PC-9 (cell line): ENCODE measurements at regions not wholly inside any gene's neighbourhood (a gene's known extent, or its start where the extent isn't known, plus 50 kb on each side); places are given as distances from the start of the nearest gene placed in this dataset.

Experiments
- BruUV-seq: library from RNA; stranded (reverse); fragments of 400-500 nt; replicated peaks from 2 replicates; lab custom pipeline; 2021; lab: Mats Ljungman, UMichigan
- CTCF ChIA-PET: fragments of 300-600 bp; sonication (Branson Sonifier 250); formaldehyde crosslinking; loops from one replicate; lab custom pipeline; 2022; ENCODE audit warnings: antibody characterized with exemption; lab: Charles Lee
- POLR2A ChIA-PET: fragments of 300-600 bp; sonication (Branson Sonifier 250); formaldehyde crosslinking; loops from one replicate; lab custom pipeline; 2022; ENCODE audit warnings: antibody characterized with exemption; ENCODE audit not compliant: unreplicated experiment; lab: Charles Lee
- DNase-seq, 2 experiments: peaks; one replicate each; pipeline versions ENCODE4 v3.0.0 to v3.0.0-alpha.2; 2015 to 2022; ENCODE audit warnings: mixed read lengths in 1 of 2
- H2AFZ ChIP-seq: fragments of 200-600 bp; sonication (generic); 2 replicates; pipeline ENCODE4 v1.8.1; 2017; ENCODE audit warnings: antibody characterized with exemption
- H3F3A ChIP-seq: fragments of 200-600 bp; sonication (generic); 2 replicates; pipeline ENCODE4 v1.8.1; 2017; ENCODE audit warnings: antibody characterized with exemption, mild to moderate bottlenecking, low read depth; ENCODE audit not compliant: insufficient read depth
- H3K27ac ChIP-seq: fragments of 200-600 bp; sonication (generic); 2 replicates; pipeline ENCODE4 v1.6.1; 2016; ENCODE audit warnings: mixed run types
- H3K27me3 ChIP-seq: fragments of 200-600 bp; sonication (generic); 2 replicates; pipeline ENCODE4 v1.6.1; 2016; ENCODE audit warnings: low read depth, mixed run types; ENCODE audit not compliant: insufficient read depth
- H3K36me3 ChIP-seq: fragments of 200-600 bp; sonication (generic); 2 replicates; pipeline ENCODE4 v1.6.1; 2016; ENCODE audit warnings: low read depth, mixed run types
- H3K4me1 ChIP-seq: fragments of 200-600 bp; sonication (generic); replicated peaks from 2 replicates; pipeline ENCODE4 v1.6.1; 2016; ENCODE audit warnings: mixed run types; ENCODE audit not compliant: insufficient read depth
- H3K4me2 ChIP-seq: fragments of 200-600 bp; sonication (generic); 2 replicates; pipeline ENCODE4 v1.6.1; 2017; ENCODE audit warnings: mixed run types
- H3K4me3 ChIP-seq: fragments of 200-600 bp; sonication (generic); 2 replicates; pipeline ENCODE4 v1.6.1; 2016; ENCODE audit warnings: mixed run types
- H3K79me2 ChIP-seq: fragments of 200-600 bp; sonication (generic); 2 replicates; pipeline ENCODE4 v1.6.1; 2017; ENCODE audit warnings: low read depth, mixed run types
- H3K9me2 ChIP-seq: fragments of 200-600 bp; sonication (generic); 2 replicates; pipeline ENCODE4 v1.8.1; 2017; ENCODE audit warnings: mild to moderate bottlenecking; ENCODE audit not compliant: insufficient read depth
- H3K9me3 ChIP-seq: fragments of 200-600 bp; sonication (generic); 2 replicates; pipeline ENCODE4 v1.8.1; 2016; ENCODE audit warnings: low read depth; ENCODE audit not compliant: insufficient read depth
- H4K20me1 ChIP-seq: fragments of 200-600 bp; sonication (generic); 2 replicates; pipeline ENCODE4 v1.8.1; 2017; ENCODE audit not compliant: insufficient read depth
- EZH2 ChIP-seq: fragments of 200-600 bp; sonication (generic); IDR thresholded peaks from 2 replicates; pipeline ENCODE4 v1.8.0; 2017; ENCODE audit warnings: antibody characterized with exemption, low read depth
- intact Hi-C: fragments of 100-400 bp; cut with micrococcal nuclease; formaldehyde crosslinking; loops from one replicate; pipeline ENCODE4 v1.10.0; 2022; ENCODE audit not compliant: unreplicated experiment
- TF ChIP-seq, protein P1 (sequence below): fragments of 200-600 bp; sonication (generic); conservative IDR thresholded peaks from 2 replicates; pipeline ENCODE4 v1.6.1; 2017; ENCODE audit warnings: mixed run types, antibody characterized with exemption, mild to moderate bottlenecking, moderate library complexity

DNA sequence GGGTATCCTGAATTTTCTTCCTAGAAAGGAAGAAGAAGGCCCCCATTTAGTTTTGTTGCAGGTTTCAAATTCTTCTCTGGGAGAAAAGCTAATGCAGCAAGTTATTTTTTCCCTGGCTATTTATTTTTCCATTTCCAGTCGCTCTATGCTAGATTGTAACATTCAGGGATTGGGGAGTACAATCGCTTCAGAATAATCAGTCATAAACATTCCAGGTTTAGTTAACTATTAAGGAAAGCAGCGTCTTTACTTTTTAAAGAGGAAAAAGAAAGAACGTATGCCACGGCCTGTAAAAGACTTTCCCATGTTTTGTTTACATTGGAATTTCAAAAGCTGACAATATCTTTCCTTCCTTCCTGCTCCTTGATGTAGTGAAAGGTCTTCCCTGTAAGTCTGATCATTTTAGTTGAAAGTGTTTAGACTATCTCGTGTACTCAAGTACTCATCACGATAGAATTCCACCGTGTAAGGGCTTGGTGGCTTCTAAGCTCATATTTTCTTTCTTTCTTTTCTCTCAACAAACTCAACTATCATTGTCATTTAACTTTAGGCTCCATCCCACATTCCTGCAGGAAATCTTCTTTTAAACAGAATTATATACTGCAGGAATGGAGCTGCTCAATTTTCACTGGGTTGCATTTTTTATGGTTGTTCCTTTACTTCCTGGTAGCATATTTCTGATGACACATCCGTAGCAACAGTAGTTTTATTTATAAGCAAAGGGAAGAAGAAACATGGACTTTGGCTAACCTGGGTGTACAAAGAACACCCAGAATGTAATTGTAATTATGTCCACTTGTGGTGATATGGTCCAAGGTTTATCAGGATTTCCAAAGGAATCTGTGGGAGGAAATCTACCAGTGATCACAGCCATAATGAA is 213.1 kb upstream of the FAT1 start:
- peak overlapping the region; percentile 69 for H3K4me2 ChIP-seq
- no peaks in the 10 kb centered on the region for H3K27me3 ChIP-seq
- peak overlapping the region; percentile 78 for H3K27ac ChIP-seq
- no peaks in the 10 kb centered on the region for H4K20me1 ChIP-seq
- H3K9me2 ChIP-seq: no peaks in the 10 kb centered on the region
- DNase-seq: peak; percentile 25 to 88
- TSS peak; percentile 41 for BruUV-seq
- TF ChIP-seq, protein P1, sequence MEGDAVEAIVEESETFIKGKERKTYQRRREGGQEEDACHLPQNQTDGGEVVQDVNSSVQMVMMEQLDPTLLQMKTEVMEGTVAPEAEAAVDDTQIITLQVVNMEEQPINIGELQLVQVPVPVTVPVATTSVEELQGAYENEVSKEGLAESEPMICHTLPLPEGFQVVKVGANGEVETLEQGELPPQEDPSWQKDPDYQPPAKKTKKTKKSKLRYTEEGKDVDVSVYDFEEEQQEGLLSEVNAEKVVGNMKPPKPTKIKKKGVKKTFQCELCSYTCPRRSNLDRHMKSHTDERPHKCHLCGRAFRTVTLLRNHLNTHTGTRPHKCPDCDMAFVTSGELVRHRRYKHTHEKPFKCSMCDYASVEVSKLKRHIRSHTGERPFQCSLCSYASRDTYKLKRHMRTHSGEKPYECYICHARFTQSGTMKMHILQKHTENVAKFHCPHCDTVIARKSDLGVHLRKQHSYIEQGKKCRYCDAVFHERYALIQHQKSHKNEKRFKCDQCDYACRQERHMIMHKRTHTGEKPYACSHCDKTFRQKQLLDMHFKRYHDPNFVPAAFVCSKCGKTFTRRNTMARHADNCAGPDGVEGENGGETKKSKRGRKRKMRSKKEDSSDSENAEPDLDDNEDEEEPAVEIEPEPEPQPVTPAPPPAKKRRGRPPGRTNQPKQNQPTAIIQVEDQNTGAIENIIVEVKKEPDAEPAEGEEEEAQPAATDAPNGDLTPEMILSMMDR: peak; percentile 41; the same call in 1 of the 2 replicates
- no peak for TF ChIP-seq EZH2
- peak overlapping the region; percentile 68 for H2AFZ ChIP-seq
- no peaks in the 10 kb centered on the region for H3K79me2 ChIP-seq
- CTCF ChIA-PET: interaction anchor here (0.5 kb wide), 1 partner anchor 152 kb away, joined by 3 read pairs; no protein-coding TSS in a partner anchor
- H3K4me3 ChIP-seq: peak overlapping the region; percentile 43; the same call in 1 of the 2 replicates
- no peaks in the 10 kb centered on the region for H3K9me3 ChIP-seq
- no peaks in the 10 kb centered on the region for H3K36me3 ChIP-seq
- intact Hi-C loops: loop anchor here (1.0 to 5.0 kb wide), 4 partner anchors 92 to 210 kb away; no protein-coding TSS in a partner anchor
- POLR2A ChIA-PET: interaction anchor here (0.6 to 0.7 kb wide), 2 partner anchors 171 to 409 kb away, joined by 3 to 9 read pairs; no protein-coding TSS in a partner anchor
- H3K4me1 ChIP-seq: peaks cover 17% of the 10 kb centered on the region
- H3F3A ChIP-seq: peaks cover 13% of the 10 kb centered on the region; the same call in 1 of the 2 replicates

DNA sequence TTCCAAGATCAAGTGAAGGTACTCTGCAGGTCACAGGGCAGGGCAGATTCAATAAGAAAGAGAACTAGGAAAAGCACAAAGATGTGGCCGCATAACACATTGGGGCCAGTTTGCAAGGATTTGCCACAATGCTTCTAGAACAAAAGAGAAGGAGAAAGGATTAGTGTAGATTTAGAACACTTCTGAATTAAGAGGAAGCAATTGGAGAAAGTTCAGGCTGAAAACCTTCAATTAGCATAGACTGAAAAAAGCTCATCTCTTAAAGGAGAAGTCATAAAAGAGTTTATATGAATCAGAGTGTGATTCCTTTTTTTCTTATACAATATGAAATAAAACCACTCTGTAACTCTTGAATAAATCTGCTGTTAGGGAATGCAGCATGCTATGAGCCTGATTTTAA is 215.6 kb upstream of the FAT1 start:
- no peak overlapping the region for H3K4me2 ChIP-seq
- no peak for DNase-seq

DNA sequence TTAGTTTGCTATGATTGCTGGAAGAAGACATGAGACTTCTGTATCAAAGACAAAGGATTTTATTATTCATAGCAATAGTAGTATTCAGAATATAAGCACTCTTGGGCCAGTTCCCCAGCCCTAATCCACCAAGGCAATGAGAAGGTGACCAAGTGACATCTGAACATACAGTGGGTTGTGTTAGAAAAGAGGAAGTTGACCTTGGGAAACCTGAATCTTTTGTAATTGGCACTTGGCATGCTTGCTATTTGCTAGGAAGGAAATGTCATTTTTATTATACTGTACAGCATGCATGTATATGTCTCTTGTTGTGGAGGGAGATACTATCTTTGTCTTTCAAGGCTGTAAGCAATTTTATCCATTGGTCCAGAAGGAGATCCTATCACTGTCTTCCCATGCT is 216.1 kb upstream of the FAT1 start:
- CTCF ChIA-PET: no interaction called here
- intact Hi-C loops: loop anchor here (5.0 kb wide), 1 partner anchor 112 kb away; no protein-coding TSS in a partner anchor
- no TSS peak for BruUV-seq

More for the DNA sequence above, 215.6 kb upstream of the FAT1 start:
- peaks cover 17% of the 10 kb centered on the region for H3K4me1 ChIP-seq
- H3F3A ChIP-seq: peaks cover 13% of the 10 kb centered on the region; the same call in 1 of the 2 replicates
- no peak overlapping the region for H2AFZ ChIP-seq
- no peaks in the 10 kb centered on the region for H3K9me2 ChIP-seq
- no peak overlapping the region for H3K27ac ChIP-seq
- no peaks in the 10 kb centered on the region for H3K79me2 ChIP-seq
- intact Hi-C loops: loop anchor here (5.0 kb wide), 1 partner anchor 112 kb away; no protein-coding TSS in a partner anchor
- CTCF ChIA-PET: no interaction called here
- no peaks in the 10 kb centered on the region for H4K20me1 ChIP-seq
- H3K4me3 ChIP-seq: no peak overlapping the region
- POLR2A ChIA-PET: no interaction called here
- no peaks in the 10 kb centered on the region for H3K27me3 ChIP-seq
- H3K9me3 ChIP-seq: no peaks in the 10 kb centered on the region
- no peak for TF ChIP-seq EZH2
- TF ChIP-seq, protein P1: no peak
- BruUV-seq: no TSS peak
- no peaks in the 10 kb centered on the region for H3K36me3 ChIP-seq

More for the DNA sequence above, 216.1 kb upstream of the FAT1 start:
- Histone ChIP-seq H3K27me3 (no peaks in the 10 kb centered on the region), H3K27ac (no peak overlapping the region), H3K9me2 (no peaks in the 10 kb centered on the region), H3K4me2 (no peak overlapping the region), H3F3A (peaks cover 13% of the 10 kb centered on the region; the same call in 1 of the 2 replicates), H3K79me2 (no peaks in the 10 kb centered on the region), H2AFZ (no peak overlapping the region), H3K36me3 (no peaks in the 10 kb centered on the region), H3K9me3 (no peaks in the 10 kb centered on the region), H3K4me1 (peaks cover 17% of the 10 kb centered on the region), H4K20me1 (no peaks in the 10 kb centered on the region), H3K4me3 (no peak overlapping the region)
- POLR2A ChIA-PET: no interaction called here
- TF ChIP-seq, protein P1: no peak
- TF ChIP-seq EZH2: no peak
- DNase-seq: no peak
